Vagina (tissue), 2 donors: ENCODE measurements at regions not wholly inside any gene's neighbourhood (a gene's known extent, or its start where the extent isn't known, plus 50 kb on each side); places are given as distances from the start of the nearest gene placed in this dataset.

ENCODE experiments used
- POLR2A ChIP-seq, 2 donors: fragments of 450-650 bp; IDR thresholded peaks; one replicate each; pipeline ENCODE4 v1.6.1; 2017; ENCODE audit warnings: antibody characterized with exemption in 2 of 2, mild to moderate bottlenecking in 2 of 2, moderate library complexity in 2 of 2
- POLR2AphosphoS5 ChIP-seq, 2 donors: sonication (generic); formaldehyde crosslinking; IDR thresholded peaks; one replicate each; pipeline ENCODE4 v1.9.0; 2017; ENCODE audit warnings: antibody characterized with exemption in 2 of 2, mild to moderate bottlenecking in 2 of 2, low read depth in 1 of 2; ENCODE audit not compliant: insufficient read depth in 1 of 2
- TF ChIP-seq, protein P1 (sequence below), 3 experiments: fragments of 450-650 bp in 2 of 3; fragments of 200-600 bp in 1 of 3; sonication (generic) in 1 of 3; IDR thresholded peaks; one replicate each; pipeline ENCODE4 v1.5.1; 2017 to 2019; ENCODE audit warnings: antibody characterized with exemption in 3 of 3, mild to moderate bottlenecking in 2 of 3, moderate library complexity in 2 of 3

DNA sequence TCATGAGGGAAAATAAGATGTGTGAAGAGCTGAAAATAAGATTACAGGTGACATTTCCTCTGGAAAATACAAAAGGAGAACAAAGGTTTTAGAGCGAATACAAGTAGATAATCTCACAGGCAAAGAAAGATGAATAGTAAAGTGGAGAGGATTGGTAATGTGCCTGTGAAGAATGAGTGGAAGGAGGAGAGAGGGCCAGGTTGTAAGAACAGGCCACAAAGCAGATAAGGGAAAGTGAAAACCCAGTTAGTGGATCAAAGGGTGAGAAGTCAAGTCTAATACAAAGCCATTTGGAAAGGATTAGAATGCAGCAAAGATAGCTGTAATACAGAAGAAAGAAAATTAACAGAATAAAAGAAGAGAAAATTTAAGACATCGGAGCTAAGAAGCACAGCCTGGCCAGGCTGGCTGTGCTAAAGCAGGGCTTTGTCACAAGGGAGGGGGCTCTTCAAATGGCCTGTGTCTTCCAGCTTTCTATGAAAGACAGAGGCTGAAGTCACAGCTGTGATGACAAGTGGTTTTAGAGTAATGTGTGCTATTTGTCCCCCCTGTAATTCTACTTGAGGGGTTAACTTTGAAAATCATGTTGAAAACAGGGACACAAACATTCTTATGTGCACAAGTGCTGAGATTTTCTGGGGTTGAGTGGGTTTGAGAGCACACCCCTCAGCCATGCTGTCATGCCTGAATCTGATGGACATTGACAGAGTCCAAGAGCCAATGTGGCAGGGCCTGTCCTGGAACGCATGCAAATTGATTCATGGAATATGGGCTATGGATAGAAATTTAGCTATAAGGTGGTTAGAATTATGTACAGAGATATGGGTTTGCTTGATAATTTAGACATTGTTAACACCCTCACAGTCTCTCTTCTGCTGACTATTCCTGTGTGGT is 344.5 kb upstream of the NAV3 start:
- TF ChIP-seq, protein P1, sequence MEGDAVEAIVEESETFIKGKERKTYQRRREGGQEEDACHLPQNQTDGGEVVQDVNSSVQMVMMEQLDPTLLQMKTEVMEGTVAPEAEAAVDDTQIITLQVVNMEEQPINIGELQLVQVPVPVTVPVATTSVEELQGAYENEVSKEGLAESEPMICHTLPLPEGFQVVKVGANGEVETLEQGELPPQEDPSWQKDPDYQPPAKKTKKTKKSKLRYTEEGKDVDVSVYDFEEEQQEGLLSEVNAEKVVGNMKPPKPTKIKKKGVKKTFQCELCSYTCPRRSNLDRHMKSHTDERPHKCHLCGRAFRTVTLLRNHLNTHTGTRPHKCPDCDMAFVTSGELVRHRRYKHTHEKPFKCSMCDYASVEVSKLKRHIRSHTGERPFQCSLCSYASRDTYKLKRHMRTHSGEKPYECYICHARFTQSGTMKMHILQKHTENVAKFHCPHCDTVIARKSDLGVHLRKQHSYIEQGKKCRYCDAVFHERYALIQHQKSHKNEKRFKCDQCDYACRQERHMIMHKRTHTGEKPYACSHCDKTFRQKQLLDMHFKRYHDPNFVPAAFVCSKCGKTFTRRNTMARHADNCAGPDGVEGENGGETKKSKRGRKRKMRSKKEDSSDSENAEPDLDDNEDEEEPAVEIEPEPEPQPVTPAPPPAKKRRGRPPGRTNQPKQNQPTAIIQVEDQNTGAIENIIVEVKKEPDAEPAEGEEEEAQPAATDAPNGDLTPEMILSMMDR (IDR thresholded peaks at IDR 0.05), result no peak
- TF ChIP-seq POLR2A (IDR thresholded peaks at IDR 0.05), result no peak
- TF ChIP-seq POLR2AphosphoS5 (IDR thresholded peaks at IDR 0.05; ENCODE audit: insufficient read depth in 1 of 2, low read depth in 1 of 2), result no peak
